ENCODE measurements at regions not wholly inside any gene's neighbourhood (a gene's known extent, or its start where the extent isn't known, plus 50 kb on each side); places are given as distances from the start of the nearest gene placed in this dataset.
A peak's percentile ranks its signal among the peaks of the same experiment; 100 is the strongest.
"Not testable (repeated sequence)": the region's sequence is repeated elsewhere in the genome, so short reads cannot be mapped to it uniquely, and the experiment has no call there.

DNA sequence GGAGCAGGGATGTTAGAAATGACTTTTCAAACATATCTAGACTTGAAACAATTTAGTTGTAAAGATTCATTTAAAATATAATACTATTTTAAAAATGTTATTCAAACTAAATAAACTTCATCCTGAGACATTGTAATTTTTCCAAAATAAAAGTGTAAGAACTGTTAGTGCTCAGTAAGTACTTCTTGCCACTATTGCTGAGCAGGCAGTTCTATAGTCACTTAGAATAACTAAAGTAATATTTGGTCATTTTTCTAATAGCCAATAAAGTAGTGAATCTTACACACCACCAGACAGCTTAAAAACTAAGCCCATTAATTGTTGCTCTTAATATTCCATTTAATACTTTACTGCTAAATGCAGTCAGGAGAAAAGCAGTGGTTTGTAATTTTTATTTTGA lies 1120.0 kb upstream of the CDH10 start:
- no peak for DNase-seq

DNA sequence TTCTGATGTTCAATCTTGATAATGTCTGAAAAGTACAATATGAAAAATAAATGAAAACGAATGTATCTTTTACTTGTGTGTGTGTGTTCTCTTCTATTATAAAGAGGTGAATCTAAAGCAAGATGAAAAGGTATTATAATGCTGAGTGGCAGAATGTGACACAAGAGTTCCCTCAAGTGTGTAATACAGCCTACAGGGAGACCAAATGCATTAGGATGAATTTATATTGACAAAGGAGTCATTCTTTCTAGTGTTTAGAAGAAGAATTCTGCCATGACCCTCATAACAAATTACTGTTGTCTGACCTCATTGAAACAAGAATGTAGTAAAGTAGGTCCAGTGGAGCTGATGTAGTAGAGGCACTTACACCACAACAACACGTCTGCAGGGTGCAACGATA lies 1119.0 kb upstream of the CDH10 start:
- no peak for DNase-seq

DNA sequence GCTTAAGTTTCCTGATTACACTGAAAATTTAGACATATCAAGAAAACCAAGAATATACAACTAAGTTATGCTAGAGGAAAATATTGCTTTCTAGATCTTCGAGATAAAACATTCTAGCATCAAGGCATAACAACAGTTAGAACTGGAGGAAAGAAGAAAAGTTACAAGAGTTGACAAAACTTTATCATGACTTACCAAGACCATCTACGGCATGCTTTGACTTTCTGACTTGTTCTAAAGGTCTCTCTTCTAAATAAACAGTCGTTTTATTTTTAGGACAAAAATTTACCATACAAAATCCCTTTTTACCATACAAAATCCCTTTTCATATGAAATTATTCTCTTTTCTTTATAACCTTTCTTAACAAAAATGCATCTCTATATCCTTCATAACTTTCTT lies 1110.1 kb upstream of the CDH10 start:
- DNase-seq = peak; percentile 5

DNA sequence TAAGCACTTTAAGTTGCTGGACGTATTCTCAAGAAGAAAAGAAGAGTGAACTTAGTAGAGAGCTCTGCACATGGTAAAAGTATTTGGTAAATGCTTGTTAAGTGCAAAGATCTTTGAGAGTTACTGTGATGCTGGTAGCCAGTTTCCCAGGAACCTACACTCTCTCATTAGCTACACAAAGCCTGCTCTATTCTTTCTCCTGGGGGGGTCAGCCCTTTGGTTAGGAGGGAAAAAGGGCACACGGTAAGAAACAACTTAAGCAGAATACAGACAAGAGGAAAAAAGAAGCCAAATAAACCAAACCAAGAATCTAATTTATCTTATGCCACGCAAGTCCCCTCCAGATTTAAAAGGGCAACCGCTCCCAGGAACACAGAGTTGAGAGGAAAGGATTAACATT lies 1100.1 kb upstream of the CDH10 start:
- no peak for DNase-seq

DNA sequence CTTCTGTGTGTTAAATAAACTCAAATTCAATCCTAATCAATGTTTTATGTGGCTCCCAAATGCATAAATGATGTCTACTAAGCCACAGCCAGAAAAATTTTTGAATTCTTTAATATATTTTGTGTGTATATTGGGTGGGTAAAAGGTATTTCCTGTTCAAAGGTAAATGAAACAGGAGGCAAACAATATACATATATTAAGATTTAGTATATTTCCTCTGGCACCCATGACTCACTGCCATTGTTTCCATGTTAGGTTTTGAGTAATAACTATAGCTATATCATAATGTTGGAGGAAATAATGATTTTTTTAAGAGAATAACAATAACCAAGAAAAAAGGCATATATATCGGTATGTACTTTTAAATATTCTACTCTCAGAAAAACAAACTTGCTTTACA lies 1071.9 kb upstream of the CDH10 start:
- no peak for DNase-seq

DNA sequence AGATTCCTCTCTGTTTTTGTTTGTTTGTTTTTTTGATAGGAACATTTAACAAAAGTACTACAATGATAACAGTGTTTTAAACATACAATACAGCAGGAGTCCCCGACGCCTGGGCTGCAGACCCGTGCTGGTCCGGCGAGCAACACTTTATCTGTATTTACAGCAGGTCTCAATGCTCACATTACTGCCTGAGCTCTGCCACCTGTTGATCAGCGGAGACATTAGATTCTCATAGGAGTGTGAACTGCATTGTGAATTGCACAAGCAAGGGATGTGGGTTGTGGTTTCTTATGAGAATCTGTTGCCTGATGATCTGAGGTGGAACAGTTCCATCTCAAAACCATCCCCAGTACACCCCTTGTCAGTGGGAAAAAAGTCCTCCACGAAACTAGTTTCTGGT lies 1068.5 kb upstream of the CDH10 start:
- no peak for DNase-seq

DNA sequence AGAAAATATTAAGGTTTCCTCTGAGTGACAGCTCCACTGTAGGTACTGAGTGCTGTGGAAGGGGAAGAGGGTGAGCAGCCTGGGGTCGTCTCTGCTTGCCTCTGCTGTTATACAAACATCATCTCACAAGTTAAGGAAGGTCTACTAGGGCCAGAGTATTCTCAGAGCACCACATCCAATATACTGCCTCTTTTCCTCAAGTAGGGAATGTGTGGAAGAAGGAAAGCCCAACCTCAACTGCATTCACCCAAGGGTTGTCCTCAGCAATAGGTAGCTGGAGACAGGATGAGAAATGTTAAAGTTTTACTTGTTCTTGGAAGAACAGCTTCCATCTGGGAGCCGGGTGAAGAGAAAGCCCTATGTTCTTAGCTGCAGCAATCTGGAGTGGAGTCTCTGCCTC lies 1062.3 kb upstream of the CDH10 start:
- DNase-seq = no peak

DNA sequence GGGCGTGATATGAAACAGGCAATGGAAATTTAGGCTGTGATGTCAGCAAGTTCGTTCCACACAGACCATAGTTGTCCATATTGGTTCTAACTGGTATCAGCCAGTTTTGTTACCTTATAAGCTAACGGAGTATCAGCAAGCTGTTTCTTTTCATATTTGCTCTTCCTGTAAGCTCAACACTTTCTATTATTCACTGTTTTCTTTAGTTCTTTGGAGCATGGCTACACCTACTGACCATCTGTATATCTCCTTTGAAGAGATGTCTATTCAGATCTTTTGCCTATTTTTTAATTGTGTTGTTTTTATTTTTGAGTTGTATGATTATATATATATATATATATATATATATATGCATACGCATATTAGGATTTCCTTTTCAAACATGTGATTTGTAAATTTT lies 1057.2 kb upstream of the CDH10 start:
- no peak for DNase-seq

DNA sequence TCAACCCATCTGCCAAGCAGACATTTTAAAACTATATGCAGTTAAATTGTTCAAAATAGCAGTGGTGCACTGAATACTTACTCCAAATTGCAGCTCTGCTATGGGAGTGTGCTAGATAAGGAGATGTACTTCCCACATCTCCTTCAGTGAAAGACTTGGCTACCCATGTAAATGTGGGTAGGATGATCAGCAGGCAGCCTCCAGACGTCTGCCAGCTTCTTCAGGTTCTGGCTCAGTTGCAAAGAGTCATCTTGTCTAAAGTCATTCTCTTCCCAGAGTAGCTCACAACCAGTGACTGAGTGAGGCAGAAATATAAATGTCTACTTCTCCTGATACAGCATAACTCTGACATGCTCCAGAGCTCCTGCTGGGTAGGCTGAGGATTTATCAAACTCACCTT lies 1050.0 kb upstream of the CDH10 start:
- no peak for DNase-seq

DNA sequence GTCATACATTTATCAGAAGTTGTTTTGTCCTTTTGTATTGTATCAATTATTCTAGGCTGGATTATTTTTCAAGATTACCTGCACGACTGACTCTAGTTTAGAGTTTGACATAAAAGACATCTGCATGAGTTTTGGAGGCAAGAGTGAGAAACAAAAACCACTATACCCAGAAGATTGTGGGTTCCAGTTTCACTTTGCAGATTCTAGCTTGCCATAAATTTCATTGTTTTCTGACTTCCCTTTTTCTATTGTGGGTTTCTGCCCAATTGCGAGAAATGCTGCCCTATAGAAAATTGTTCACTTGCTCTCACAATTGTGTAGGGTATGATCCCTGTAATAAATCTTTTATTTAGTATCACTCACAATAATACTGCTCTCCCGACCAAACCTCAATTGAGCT lies 1043.4 kb upstream of the CDH10 start:
- DNase-seq = peak; percentile 17

DNA sequence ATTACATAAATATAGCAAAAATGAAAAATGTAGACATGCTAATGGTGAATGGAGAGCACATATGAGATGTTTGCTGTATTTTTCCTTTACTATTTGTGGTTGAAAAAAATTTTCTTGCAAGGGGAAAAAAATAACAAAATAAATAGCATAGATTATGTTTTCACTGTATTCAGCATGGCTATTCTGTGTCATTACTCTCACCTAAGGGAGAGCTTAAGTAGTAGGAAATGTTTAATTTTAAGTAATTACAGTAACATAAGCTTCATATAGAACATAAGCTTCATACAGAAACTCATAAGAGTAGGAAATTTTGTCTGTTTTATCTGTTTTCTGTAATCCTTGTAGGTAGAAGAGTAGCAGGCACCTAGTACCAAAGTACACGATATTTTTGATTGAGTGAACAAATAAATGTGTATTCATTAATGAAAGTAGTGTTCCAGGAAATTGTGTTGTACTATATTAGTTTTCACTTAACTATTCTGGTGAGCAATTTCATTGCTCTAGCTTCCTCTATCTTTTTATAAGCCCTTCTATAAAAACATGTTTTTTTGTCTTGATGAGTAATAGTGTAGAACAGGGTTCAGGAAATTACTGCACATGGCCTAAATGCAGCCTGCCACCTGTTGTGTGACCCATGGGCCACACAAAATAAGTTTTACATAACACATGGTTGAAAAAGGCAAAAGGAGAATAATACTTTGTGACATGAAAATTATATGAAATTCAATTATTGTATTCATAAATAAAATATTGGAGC lies 1025.0 kb upstream of the CDH10 start:
- no peak for DNase-seq

DNA sequence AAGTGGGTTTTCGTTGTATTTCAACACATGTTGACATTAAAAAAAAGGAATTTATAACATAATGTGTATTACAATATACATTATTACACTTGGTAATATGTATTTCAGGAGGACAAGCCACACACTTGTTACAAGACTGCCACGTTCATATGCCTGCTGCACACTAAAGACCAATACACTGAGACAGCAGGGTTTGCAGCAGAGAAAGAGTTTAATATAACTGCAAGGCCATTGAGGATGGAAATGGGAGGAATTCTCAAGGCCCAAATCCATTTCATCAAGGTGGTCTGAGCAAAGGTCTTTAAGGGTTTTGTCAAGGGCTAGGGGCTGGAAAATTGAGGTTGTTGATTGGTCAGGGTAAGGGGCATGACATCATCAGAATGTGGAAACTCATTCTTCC lies 1017.8 kb upstream of the CDH10 start:
- no peak for DNase-seq

DNA sequence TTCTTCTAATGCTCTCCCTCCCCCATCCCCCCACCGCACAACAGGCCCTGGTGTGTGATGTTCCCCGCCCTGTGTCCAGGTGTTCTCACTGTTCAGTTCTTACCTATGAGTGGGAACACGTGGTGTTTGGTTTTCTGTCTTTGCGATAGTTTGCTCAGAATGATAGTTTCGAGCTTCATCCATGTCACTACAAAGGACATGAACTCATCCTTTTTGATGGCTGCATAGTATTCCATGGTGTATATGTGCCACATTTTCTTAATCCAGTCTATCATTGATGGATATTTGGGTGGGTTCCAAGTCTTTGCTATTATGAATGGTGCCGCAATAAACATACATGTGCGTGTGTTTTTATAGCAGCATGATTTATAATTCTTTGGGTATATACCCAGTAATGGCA lies 1005.5 kb upstream of the CDH10 start:
- DNase-seq = not testable (repeated sequence)

DNA sequence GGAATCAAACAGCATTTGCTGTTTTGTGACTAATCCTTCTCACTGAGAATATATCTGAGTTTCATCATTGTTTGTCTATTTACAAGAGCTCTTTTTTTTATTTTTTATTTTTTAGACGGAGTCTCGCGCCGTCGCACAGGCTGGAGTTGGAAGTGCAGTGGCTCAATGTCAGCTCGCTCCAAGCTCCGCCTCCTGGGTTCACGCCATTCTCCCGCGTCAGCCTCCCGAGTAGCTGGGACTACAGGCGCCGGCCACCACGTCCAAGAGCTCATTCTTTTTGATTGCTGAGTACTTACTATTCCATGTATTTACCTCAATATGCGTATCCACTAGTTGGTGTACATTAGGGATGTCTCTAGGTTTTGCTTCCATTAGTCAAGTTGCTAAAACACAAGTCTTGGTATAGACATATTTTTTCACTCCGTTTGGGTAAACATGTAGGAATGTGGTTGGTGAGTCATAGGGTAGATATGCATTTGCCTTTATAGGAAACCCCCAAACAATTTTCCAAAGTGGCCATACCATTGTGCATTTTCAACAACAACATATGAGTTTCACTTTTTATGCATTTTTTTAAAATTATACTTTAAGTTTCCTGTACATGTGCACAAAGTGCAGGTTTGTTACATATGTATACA lies 1005.0 kb upstream of the CDH10 start:
- DNase-seq = no peak

DNA sequence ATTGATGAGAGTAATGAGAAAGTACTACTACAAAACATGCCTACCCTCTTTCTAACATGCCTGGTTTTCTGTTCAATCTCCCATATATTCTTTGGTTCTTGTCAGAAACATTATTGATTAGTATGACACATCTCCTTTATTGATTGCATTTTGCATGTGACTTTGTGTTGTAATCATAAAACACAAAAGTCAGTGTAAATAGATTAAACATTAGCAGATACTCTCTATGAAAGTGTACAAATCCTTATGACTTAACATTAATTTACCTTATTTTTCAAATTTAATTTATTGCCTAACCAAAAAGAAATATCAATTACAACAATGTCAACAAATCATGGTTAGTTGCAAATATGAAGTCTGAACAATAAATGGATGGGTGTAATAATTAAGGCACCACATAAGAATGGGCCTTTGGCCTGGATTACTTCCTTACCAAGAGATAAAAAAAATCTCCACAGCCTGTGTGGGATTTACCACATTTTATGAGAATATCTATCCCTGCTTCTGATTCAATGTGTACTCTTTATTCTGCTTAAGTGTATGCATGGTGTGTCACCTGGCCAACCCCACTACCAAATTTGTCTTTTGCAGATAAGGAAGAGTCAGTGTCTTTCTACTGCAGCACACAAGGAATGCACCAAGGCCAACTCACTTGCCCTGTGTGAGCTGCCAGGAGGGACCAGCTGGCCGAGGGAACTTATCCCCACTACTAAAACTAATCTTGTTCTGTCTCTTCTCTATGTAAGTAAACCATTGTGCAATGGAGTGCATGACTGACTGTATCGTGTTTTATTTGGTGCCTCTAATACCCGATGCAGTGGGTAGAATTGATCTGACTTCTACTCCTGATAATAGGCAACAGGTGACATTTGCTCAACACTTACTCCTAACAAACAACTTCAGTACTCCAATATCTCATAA lies 1001.9 kb upstream of the CDH10 start:
- no peak for DNase-seq

DNA sequence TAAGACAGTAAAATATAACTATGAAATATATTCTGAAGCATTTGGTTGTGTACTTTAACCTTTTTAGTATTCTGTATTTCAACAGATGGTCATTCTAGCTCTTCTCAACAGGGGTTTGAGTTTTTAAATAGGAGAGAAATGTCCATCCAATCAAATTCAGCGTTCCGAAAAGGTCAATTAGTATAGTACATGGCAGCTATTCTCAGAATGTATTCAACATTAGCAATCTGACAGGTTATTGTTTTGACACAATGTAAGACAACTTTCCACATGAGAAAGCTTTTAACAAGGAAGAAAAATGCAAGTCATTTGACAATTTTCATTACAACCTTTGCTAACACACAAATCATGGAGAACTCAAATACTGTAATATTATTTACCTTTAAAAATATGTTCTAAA lies 996.3 kb upstream of the CDH10 start:
- DNase-seq = no peak

DNA sequence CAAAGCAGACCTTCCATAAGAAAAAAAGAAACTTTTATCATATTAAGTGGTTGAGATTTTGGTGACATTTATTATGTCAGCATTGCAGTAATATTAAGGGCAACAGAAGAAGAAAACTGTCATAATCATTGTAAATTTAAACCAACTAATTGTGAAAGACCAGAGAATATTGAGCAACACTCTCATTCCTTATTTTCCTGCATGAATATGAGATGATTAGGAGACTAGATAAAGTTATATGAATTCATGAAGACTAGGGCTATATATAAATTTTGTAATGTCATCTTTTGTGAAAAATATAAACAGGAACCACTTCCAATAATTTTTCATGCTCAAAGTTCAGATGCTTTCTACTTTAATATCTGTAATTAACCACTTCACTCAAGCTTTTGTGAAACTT lies 974.5 kb upstream of the CDH10 start:
- no peak for DNase-seq

DNA sequence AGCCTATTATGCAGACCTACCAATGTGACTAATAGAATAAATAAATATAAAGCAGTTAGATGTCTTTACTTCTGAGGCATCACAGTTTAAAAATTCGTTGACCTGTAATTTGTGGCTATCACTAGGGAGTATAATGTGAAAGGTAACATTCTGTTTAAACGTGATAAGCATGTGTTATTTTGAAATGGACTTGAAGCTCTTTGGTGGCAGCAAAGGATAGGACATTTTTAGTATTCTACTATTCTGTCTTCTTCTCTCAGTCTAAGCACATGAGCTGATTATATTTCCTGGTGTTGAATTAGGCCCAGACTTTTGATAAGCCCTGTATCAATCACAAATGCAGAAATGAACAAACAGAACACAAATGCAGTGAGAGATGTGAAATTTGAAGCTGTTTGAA lies 974.0 kb upstream of the CDH10 start:
- DNase-seq = no peak

DNA sequence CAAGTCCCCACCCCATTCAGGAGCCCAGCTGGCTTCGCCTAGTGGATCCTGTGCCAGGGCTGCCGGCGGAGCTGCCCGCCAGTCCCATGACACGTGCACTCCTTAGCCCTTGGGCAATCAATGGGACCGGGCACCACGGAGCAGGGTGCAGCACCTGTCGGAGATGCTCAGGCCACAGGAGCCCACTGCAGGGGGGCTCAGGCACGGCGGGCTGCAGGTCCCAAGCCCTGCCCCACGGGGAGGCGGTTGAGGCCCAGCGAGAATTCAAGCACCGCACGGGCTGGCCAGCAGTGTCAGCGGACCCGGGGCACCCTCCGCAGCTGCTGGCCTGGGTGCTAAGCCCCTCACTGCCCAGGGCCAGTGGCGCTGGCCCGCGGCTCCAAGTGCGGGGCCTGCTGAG lies 969.7 kb upstream of the CDH10 start:
- no peak for DNase-seq

DNA sequence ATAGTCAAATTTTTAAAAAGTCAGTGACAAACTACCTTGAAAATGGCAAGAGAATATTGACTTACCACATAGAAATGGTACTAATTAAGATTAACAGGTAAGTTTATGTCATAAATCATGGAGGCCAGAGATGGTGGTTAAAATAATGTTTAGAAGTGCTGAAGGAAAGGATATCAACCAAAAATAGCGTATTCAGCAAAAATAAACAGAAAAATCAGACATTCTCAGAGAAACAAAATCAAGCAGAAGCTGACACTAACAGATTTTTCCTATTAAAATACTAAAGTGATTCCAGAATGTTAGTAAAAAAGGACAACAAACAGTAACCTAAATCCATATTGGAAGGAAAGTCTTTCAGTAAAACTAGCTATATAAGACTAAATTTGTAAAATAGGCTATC lies 959.9 kb upstream of the CDH10 start:
- DNase-seq = no peak

DNA sequence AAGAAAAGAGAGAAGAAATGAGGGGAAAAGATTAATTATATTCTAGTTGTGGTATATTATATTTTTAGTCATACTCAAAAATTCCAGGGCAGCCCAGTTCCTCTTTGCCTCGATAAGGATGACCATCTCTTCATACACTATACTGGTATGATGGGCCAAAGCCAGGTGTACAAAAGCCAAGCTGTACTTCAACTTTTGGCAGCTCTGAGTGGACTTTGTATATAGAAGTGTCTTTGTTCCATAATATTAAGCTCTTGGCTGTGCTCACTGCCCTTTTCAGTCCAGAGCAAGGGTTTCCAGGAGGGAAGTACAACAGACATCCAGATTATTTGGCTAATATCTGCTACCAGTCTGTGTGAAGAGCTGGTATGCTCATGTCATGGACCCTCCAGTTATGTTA lies 934.3 kb upstream of the CDH10 start:
- no peak for DNase-seq

DNA sequence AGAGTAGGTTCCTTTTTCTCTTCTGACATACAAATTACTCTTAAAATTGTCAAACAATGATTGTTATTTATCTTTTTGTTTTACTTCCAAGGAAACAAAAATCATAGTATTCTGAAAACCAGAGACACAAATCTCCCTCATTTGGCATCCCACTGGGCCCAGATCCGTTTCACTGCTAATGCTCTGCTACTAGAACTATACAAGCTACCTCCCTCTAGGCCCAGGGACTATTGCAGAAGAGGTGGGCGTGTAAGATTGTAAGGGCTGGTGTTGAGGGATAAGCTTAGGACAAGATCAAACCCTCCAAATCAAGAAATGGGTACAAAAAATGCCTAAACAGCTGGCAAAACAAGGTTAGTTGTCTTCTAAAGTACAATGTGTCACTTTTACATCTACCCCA lies 928.9 kb upstream of the CDH10 start:
- DNase-seq = no peak

DNA sequence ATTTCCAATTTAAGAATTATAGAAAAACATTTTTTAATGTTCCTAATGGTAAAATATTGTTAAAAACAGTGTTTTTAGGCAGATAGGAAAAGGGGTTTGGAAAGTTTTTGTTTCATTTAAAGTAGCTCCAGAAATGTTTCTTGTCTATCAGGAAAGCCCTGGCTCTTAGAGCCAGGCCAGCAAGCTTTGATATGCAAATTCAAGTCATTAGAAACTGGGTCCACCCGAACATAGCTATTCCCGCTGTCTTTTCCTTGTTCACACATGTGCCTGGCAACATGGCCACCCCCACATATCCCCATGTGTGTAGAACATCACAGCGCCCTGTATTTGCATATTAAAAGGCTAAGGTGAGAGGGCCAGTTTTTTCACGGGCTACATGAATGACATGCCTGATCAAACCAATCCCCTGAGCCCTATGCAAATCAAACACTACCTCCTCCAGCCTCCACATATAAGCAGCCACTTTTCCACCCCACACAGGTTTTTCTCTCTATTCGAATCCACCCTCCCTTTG lies 925.3 kb upstream of the CDH10 start:
- no peak for DNase-seq

Data from RPMI8226 (cell line).